ENCODE measurements at regions not wholly inside any gene's neighbourhood (a gene's known extent, or its start where the extent isn't known, plus 50 kb on each side); places are given as distances from the start of the nearest gene placed in this dataset.

DNA sequence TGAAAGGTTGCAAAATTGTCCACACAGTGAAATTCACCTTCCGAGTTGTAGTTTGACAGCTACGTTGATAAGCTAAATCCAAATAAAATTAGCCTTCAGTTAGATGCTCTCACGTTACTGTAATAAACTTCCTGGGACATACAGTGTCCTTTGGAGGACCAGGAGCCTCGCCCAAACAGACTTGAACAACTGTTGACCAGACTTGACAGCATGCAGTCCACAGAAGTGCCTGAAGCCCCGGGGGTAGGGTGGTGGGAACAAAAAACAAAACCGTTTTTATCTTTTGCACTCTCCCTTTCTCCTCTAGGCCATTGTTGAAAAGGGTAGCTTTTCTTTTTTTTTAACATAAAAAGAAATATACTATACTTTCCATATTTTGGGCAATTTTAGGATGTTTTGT lies 172.8 kb upstream of the SAMSN1 start:
- DNase-seq, result no peak

DNA sequence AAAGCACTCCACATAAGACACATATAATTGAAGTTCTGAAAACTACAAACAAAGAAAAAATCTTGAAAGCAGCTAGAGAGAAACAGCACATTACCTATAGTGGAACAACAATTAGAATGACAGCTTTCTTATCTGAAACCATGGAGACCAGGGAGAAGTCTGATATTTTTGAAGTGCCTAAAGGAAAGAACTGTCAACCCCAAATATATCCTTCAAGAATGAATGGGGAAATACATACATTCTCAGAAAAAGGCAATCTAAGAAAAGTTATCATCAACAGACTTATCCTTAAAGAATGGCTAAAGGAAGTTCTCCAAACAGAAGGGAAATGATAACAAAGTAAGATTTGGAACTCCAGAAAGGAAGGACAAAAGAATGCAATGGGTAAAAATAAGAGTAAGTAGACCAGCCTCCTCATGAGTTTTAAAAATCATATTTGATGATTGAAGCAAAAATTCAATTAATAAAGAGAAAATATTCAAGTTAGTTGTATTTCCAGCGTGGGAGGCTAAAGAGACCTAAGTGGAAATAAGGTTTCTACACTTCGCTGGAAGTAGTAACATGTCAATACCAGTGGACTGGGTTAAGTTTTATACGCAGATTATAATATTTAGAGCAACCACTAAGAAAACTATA lies 170.8 kb upstream of the SAMSN1 start:
- DNase-seq, result no peak

DNA sequence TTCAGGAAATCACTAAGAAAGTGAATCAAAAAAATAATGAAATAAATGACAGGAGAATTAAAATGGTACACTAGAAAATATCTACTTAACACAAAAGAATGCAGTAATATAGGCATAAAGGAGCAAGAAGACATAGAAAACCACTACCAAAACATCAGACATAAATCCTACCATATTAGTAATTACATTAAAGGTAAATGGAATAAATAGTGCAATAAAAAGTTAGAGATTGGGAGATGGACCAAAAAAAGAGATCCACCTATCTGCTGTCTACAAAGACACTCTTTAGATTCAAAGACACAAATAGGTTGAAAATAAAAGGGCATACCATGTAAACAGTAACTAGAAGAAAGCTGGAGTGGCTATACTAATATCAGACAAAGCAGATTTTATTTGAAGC lies 167.0 kb upstream of the SAMSN1 start:
- DNase-seq, result no peak

GRCh38 chr21:14712121-14712715 lies 166.1 kb upstream of the SAMSN1 start:
- no peak for DNase-seq

DNA sequence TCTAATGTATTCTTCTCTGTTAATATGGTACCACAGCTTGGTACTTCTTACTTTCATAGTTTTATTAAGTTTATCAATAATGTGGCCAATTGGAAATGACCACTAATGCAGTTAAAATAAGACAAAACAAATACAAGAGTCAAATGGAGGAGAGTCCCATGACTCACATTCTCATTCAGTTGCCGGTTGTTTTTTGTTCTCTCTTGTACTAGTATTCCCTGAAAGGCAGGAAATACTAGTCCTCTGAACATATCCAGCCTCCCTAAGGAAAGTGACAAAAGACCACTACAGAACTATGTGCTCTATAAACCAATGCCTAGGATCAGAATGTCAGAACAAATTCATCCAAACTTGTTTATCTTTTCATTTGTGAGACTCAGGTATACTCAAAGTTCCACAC lies 165.2 kb upstream of the SAMSN1 start:
- DNase-seq, result no peak

DNA sequence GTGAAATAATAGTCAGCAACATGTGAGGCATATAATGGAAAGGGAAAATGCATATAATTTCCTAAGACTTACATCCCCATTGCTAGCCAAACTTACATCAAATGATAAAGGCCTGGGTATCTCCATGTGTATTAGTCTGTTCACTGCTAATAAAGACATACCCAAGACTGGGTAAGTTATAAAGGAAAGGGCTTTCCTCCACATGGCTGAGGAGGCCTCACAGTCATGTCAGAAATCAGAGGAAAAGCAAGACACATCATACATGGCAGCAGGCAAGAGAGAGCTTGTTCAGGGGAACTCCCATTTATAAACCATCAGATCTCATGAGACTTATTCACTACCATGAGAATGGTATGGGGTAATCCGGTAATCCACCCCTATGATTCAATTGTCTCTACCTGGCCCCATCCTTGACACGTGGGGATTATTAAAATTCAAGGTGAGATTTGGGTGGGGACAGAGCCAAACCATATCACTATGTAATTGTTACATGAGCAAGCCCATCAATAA lies 161.5 kb upstream of the SAMSN1 start:
- DNase-seq, result no peak

GRCh38 chr21:14706712-14707510 lies 160.8 kb upstream of the SAMSN1 start:
- no peak for DNase-seq

GRCh38 chr21:14699433-14700407 lies 153.6 kb upstream of the SAMSN1 start:
- no peak for DNase-seq

- no peak for DNase-seq
These were observed 151.7 kb upstream of the SAMSN1 start for GRCh38 chr21:14697769-14698168.

DNA sequence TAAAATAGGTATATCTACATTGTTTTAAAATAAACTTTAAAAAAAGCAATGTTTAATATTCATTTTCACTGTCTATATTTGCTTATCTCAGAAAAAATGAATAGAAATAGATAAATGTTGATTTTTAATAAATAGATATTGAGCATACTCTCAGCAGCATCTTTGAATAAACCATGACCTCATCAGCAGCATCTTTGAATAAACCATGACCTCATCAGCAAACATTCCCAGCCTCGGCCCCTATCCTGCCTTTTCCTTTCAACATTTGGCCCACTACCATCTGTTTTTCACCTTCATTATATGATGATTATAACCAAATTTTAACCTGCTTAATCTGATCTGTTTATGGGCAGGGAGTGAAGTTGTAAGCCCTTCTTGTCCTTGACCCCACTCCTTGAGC lies 148.7 kb upstream of the SAMSN1 start:
- no peak for DNase-seq

GRCh38 chr21:14693997-14694396 lies 147.9 kb upstream of the SAMSN1 start:
- no peak for DNase-seq

GRCh38 chr21:14691914-14692313 lies 145.8 kb upstream of the SAMSN1 start:
- no peak for DNase-seq

DNA sequence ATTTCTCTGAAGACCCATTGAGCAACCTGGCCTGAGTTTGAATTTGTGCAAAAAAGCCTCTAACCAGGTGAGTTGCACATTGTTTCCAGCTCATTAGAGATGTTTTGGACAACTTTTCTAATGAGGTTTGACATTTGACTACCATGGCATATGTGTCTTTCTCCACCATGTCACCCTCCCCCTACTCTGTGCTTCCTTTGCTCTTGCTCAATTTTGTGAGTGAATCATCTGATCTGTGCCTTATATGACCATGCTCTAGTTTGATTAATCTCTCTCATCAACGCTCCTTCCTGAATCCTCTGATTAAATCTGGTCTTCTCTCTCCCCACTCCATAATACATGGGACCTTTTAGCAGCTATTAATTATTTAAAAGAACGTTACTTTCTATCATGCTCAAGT lies 144.8 kb upstream of the SAMSN1 start:
- no peak for DNase-seq

- no peak for DNase-seq
These were observed 142.8 kb upstream of the SAMSN1 start for GRCh38 chr21:14688936-14689335.

DNA sequence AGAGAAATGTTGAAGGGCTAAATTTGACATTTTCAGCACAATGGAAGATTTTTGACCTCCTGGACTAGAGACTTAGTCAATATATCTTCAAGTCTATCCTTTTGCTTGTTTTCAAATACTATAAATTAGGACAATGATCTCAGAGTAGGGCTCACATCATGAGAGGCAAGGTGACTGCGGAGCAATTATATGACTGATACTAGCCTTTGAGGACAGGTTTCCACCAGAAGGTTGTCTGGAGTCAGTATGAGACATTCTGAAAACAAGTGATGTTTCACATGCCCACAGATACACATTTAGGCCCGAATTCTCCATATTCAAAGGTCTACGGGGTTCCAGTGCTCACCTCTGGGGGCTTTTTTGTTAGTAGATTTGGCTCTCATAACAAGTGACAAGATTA lies 142.3 kb upstream of the SAMSN1 start:
- no peak for DNase-seq

DNA sequence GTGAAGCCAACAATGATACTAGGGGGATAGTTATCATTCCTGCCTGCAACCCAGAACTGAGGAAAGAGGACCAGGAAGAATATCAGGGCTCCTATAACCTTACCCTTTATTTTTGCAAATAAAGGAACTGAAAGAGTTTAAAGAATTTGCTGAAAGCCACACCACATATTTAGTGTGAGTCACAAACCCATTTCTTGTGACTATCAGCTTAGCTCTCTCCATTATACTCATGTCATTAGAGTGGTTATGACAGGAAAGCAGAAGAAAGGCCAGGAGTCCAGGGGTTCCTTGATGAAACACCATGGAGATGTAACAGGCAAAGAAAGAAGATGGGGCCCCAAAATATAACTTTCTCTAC lies 141.1 kb upstream of the SAMSN1 start:
- DNase-seq, result no peak

DNA sequence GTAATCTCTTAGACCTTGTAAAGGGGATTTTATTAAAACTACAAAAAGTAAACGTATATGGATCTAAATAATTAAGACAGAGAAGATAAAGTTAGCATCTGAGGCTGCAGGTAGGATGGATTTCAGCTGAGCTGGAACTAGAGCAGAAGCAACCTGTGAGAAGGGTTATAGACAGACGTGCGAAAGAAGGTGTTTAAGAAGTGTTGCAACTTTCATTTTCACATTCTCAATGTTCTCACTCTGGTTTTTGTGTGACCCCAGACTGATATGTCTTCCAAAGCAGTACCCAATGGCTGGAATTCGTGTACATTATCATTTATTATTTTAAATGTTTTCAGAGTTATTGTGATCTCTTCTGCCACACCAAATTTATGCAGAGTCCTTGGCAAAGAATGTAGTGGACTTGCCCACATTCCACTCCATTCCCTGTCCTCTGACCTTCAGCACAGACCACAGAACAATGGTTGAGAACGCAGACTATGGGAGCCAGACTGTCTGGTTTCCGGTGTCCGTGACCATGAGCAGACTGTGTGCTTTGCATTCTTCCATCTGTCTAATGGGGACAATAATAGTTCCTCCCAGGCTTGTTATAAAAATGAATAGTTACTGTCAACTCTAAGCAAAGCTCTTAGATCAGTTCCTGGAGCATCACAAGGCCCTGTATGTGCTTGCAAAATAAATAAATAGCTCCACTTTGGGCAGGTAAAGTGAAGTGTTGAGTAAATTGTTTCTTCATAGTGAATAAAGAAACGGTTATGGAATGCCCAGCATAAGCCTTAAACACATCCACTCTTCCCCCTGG lies 140.6 kb upstream of the SAMSN1 start:
- DNase-seq, result no peak

DNA sequence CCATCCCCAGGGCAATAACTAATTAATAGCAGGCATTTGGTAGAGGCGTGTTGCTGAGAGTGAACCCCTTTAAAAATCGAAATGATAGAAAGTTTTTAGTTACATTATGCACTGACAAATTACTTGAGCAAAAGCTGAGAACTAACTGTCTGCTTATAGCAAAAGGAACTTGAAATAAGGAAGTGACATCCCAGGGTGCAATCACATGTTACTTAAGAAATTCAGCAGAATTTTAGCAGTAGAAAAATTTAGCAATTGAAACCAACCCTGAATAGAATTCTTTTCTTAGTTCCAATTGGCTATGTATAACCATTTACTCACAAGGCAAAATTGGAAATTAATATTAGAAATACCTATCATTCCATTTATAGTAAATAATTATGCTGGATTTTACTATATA lies 139.5 kb upstream of the SAMSN1 start:
- no peak for DNase-seq

DNA sequence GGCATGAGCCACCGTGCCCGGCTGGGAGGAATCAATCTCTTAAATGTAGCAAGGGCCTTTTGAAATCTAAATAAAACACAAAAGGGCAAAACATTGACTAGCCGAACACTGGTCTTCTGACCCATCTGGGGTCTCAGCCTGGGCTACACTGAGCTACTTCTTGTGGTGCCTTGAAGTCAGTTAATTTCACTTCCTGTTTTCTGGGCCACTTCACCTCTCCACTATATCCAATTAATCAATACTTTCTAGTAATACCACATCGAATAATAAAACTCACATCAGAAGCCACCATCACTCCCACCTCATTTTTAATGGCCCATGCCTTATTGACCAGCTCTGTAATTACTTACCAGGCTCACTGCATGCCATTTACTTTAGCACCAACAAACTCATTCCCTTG lies 138.0 kb upstream of the SAMSN1 start:
- DNase-seq, result no peak

GRCh38 chr21:14683063-14683462 lies 136.9 kb upstream of the SAMSN1 start:
- no peak for DNase-seq

- no peak for DNase-seq
These were observed 133.0 kb upstream of the SAMSN1 start for GRCh38 chr21:14678973-14679574.
